Esophagus squamous epithelium (tissue), 4 donors: ENCODE measurements at regions not wholly inside any gene's neighbourhood (a gene's known extent, or its start where the extent isn't known, plus 50 kb on each side); places are given as distances from the start of the nearest gene placed in this dataset.

Experiments
- POLR2A ChIP-seq, 4 donors: fragments of 450-650 bp; IDR thresholded peaks; one replicate each; pipeline ENCODE4 v1.6.1; 2017; ENCODE audit warnings: antibody characterized with exemption in 4 of 4, mild to moderate bottlenecking in 4 of 4, moderate library complexity in 3 of 4
- TF ChIP-seq, protein P1 (sequence below), 6 experiments: fragments of 450-650 bp in 4 of 6; fragments of 200-600 bp in 2 of 6; sonication (generic) in 2 of 6; IDR thresholded peaks; one replicate each; pipeline ENCODE4 v1.5.1; 2016 to 2019; ENCODE audit warnings: antibody characterized with exemption in 6 of 6, mild to moderate bottlenecking in 4 of 6, moderate library complexity in 4 of 6

DNA sequence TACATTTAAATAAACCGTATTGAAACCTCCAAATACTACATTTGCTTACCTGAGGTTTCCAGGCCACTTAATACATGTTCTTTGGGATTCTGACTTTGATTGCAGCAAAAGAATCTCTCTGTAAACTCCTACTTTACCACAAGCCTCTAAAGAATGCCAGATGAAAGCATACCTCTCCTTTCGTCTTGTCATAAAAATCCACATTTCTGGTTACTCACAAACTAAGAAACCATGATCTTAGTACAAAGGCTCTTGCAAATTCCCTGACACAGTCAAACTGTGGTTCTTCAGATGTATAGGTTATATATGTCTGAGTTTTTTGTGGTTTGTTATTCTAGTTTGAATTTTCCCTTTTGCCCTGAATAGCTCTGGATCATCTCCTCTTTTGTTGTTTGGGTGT lies 188.4 kb downstream of the RAP2B start:
- TF ChIP-seq, protein P1, sequence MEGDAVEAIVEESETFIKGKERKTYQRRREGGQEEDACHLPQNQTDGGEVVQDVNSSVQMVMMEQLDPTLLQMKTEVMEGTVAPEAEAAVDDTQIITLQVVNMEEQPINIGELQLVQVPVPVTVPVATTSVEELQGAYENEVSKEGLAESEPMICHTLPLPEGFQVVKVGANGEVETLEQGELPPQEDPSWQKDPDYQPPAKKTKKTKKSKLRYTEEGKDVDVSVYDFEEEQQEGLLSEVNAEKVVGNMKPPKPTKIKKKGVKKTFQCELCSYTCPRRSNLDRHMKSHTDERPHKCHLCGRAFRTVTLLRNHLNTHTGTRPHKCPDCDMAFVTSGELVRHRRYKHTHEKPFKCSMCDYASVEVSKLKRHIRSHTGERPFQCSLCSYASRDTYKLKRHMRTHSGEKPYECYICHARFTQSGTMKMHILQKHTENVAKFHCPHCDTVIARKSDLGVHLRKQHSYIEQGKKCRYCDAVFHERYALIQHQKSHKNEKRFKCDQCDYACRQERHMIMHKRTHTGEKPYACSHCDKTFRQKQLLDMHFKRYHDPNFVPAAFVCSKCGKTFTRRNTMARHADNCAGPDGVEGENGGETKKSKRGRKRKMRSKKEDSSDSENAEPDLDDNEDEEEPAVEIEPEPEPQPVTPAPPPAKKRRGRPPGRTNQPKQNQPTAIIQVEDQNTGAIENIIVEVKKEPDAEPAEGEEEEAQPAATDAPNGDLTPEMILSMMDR (IDR thresholded peaks at IDR 0.05), result no peak
- TF ChIP-seq POLR2A (IDR thresholded peaks at IDR 0.05), result no peak
